SH-SY5Y (cell line): ENCODE measurements at regions not wholly inside any gene's neighbourhood (a gene's known extent, or its start where the extent isn't known, plus 50 kb on each side); places are given as distances from the start of the nearest gene placed in this dataset.

Experiments
- GATA2 ChIP-seq: IDR thresholded peaks from 2 replicates; pipeline ENCODE4 v1.6.1; 2011; ENCODE audit warnings: mild to moderate bottlenecking, low read depth, low read length
- GATA3 ChIP-seq: IDR thresholded peaks from 2 replicates; pipeline ENCODE4 v1.6.1; 2011; ENCODE audit warnings: low read depth, mild to moderate bottlenecking, low read length, moderate library complexity

- TF ChIP-seq GATA2 (no peak), GATA3 (no peak)
Observed at GRCh38 chr3:78221796-78222195, 1181.9 kb downstream of the ROBO2 start.
